Trophoblast cell (in vitro differentiated cells and primary cell): ENCODE measurements at regions not wholly inside any gene's neighbourhood (a gene's known extent, or its start where the extent isn't known, plus 50 kb on each side); places are given as distances from the start of the nearest gene placed in this dataset.

Source experiments
- DNase-seq, 2 donors: peaks; one replicate each; pipeline ENCODE4 v3.0.0-alpha.2; 2016
- H2AFZ ChIP-seq: 2 replicates; pipeline ENCODE4 v1.6.1; 2013; ENCODE audit warnings: low read length, moderate library complexity, mild to moderate bottlenecking; ENCODE audit not compliant: insufficient read depth, poor library complexity
- H2AK5ac ChIP-seq: 2 replicates; pipeline ENCODE4 v1.6.1; 2013; ENCODE audit warnings: mild to moderate bottlenecking, low read length
- H2BK120ac ChIP-seq: 2 replicates; pipeline ENCODE4 v1.6.1; 2013; ENCODE audit warnings: low read length, mild to moderate bottlenecking, moderate library complexity; ENCODE audit not compliant: insufficient read depth, poor library complexity
- H2BK12ac ChIP-seq: 2 replicates; pipeline ENCODE4 v1.6.1; 2013; ENCODE audit warnings: mild to moderate bottlenecking, low read length, moderate library complexity
- H2BK5ac ChIP-seq: 2 replicates; pipeline ENCODE4 v1.6.1; 2013; ENCODE audit warnings: low read length, low read depth, moderate library complexity, mild to moderate bottlenecking; ENCODE audit not compliant: poor library complexity
- H3K14ac ChIP-seq: 2 replicates; pipeline ENCODE4 v1.6.1; 2013; ENCODE audit warnings: mild to moderate bottlenecking, low read length
- H3K18ac ChIP-seq: 2 replicates; pipeline ENCODE4 v1.6.1; 2013; ENCODE audit warnings: mild to moderate bottlenecking, low read length
- H3K23ac ChIP-seq: 2 replicates; pipeline ENCODE4 v1.6.1; 2013; ENCODE audit warnings: low read length
- H3K27ac ChIP-seq: 2 replicates; pipeline ENCODE4 v1.5.1; 2013; ENCODE audit warnings: low read depth, mild to moderate bottlenecking, inconsistent platforms, low read length, moderate library complexity
- H3K27me3 ChIP-seq: 2 replicates; pipeline ENCODE4 v1.6.1; 2013; ENCODE audit warnings: inconsistent platforms, mild to moderate bottlenecking, low read length, moderate library complexity; ENCODE audit not compliant: insufficient read depth
- H3K36me3 ChIP-seq, 2 experiments: 1 replicate in 1 of 2; 2 replicates in 1 of 2; pipeline ENCODE4 v1.6.1; 2013; ENCODE audit warnings: low read length in 2 of 2, mild to moderate bottlenecking in 2 of 2, moderate library complexity in 1 of 2; ENCODE audit not compliant: insufficient read depth in 2 of 2, control insufficient read depth in 1 of 2
- H3K4ac ChIP-seq: 2 replicates; pipeline ENCODE4 v1.6.1; 2013; ENCODE audit warnings: low read depth, mild to moderate bottlenecking, low read length, moderate library complexity
- H3K4me1 ChIP-seq, 2 experiments: 1 replicate in 1 of 2; 2 replicates in 1 of 2; pipeline ENCODE4 v1.6.1; 2013; ENCODE audit warnings: low read length in 2 of 2, mild to moderate bottlenecking in 2 of 2, moderate library complexity in 1 of 2; ENCODE audit not compliant: insufficient read depth in 2 of 2, control insufficient read depth in 1 of 2
- H3K4me2 ChIP-seq: 2 replicates; pipeline ENCODE4 v1.6.1; 2013; ENCODE audit warnings: inconsistent platforms, mild to moderate bottlenecking, low read length, moderate library complexity
- H3K4me3 ChIP-seq: 2 replicates; pipeline ENCODE4 v1.5.1; 2013; ENCODE audit warnings: mild to moderate bottlenecking, low read depth, low read length, inconsistent platforms
- H3K79me1 ChIP-seq: one replicate; pipeline ENCODE4 v1.6.1; 2013; ENCODE audit warnings: low read length
- H3K79me2 ChIP-seq: 2 replicates; pipeline ENCODE4 v1.6.1; 2013; ENCODE audit warnings: low read length, mild to moderate bottlenecking; ENCODE audit not compliant: control insufficient read depth, insufficient read depth, poor library complexity
- H3K9ac ChIP-seq: 2 replicates; pipeline ENCODE4 v1.6.1; 2013; ENCODE audit warnings: mild to moderate bottlenecking, low read length
- H3K9me3 ChIP-seq: 2 replicates; pipeline ENCODE4 v1.6.1; 2013; ENCODE audit warnings: low read depth, mild to moderate bottlenecking, control low read depth, inconsistent platforms, low read length; ENCODE audit not compliant: insufficient read depth
- H4K12ac ChIP-seq: 2 replicates; pipeline ENCODE4 v1.6.1; 2013; ENCODE audit warnings: low read depth, mild to moderate bottlenecking, low read length, moderate library complexity
- H4K8ac ChIP-seq: 2 replicates; pipeline ENCODE4 v1.6.1; 2013; ENCODE audit warnings: low read depth, mild to moderate bottlenecking, low read length, moderate library complexity
- H4K91ac ChIP-seq: one replicate; pipeline ENCODE4 v1.6.1; 2013; ENCODE audit warnings: low read depth, mild to moderate bottlenecking, low read length, moderate library complexity
- WGBS: extraction: QIAGEN DNeasy Blood & Tissue Kit; methylation state at CpG from one replicate; pipeline ENCODE4 v1.1.7; 2013; ENCODE audit warnings: missing lambda C conversion rate; ENCODE audit not compliant: insufficient read length, insufficient coverage; ENCODE audit errors: extremely low coverage; 5-methylcytosine and 5-hydroxymethylcytosine counted together

- H2BK5ac ChIP-seq = no peak overlapping the region
- no CpG with 5 or more reads among the region's 2 CpGs for WGBS
- H3K4me1 ChIP-seq = no peaks in the 10 kb centered on the region
- no peak overlapping the region for H3K4me3 ChIP-seq
- H2BK12ac ChIP-seq = no peak overlapping the region
- H3K4me2 ChIP-seq = no peak overlapping the region
- no peaks in the 10 kb centered on the region for H3K79me2 ChIP-seq
- H3K23ac ChIP-seq = no peak overlapping the region
- no peaks in the 10 kb centered on the region for H3K36me3 ChIP-seq
- no peak overlapping the region for H2AK5ac ChIP-seq
- no peak overlapping the region for H2AFZ ChIP-seq
- no peak overlapping the region for H3K27ac ChIP-seq
- no peak overlapping the region for H3K18ac ChIP-seq
- H3K27me3 ChIP-seq = no peaks in the 10 kb centered on the region
- H3K4ac ChIP-seq = no peak overlapping the region
- no peak overlapping the region for H4K8ac ChIP-seq
- no peak overlapping the region for H3K9ac ChIP-seq
- no peak overlapping the region for H2BK120ac ChIP-seq
- H3K9me3 ChIP-seq = no peaks in the 10 kb centered on the region
- no peak for DNase-seq
- no peaks in the 10 kb centered on the region for H3K79me1 ChIP-seq
- H3K14ac ChIP-seq = no peak overlapping the region
- H4K91ac ChIP-seq = no peak overlapping the region
- no peak overlapping the region for H4K12ac ChIP-seq
These were observed 421.5 kb upstream of the FRG1 start for GRCh38 chr4:189519186-189519585.

DNA sequence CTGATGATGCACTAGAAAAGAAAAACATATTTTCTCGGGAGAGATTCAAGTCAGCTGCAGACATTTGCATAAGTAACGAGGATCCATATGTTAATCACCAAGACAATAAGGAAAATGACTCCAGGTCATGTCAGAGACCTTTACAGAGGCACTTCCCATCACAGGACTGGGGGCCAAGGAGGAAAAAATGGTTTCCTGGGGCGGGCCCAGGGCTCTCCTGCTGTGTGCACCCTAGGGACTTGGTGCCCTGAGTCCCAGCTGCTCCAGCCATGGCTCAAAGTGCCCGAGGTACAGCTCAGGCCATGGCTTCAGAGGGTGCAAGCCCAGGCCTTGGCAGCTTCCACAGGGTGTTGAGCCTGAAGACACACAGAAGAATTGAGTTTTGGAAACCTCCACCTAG lies 415.4 kb upstream of the FRG1 start:
- Histone ChIP-seq H3K4ac (no peak overlapping the region), H2AFZ (no peak overlapping the region), H3K79me2 (no peaks in the 10 kb centered on the region), H3K27me3 (no peaks in the 10 kb centered on the region), H3K14ac (no peak overlapping the region), H3K9ac (no peak overlapping the region), H2AK5ac (no peak overlapping the region), H3K4me3 (no peak overlapping the region), H4K8ac (no peak overlapping the region), H3K23ac (no peak overlapping the region), H3K27ac (no peak overlapping the region), H3K36me3 (peaks cover 0 to 4% of the 10 kb centered on the region in 2 experiments), H4K12ac (no peak overlapping the region), H3K9me3 (peaks cover 6% of the 10 kb centered on the region), H3K79me1 (no peaks in the 10 kb centered on the region), H4K91ac (no peak overlapping the region), H3K4me1 (no peaks in the 10 kb centered on the region), H2BK120ac (no peak overlapping the region), H3K18ac (no peak overlapping the region), H2BK5ac (no peak overlapping the region), H3K4me2 (no peak overlapping the region), H2BK12ac (no peak overlapping the region)
- DNase-seq = no peak
- no CpG with 5 or more reads among the region's 4 CpGs for WGBS

GRCh38 chr4:189530848-189531247 lies 409.8 kb upstream of the FRG1 start:
- peaks cover 4% of the 10 kb centered on the region for H3K9me3 ChIP-seq
- H2BK12ac ChIP-seq = no peak overlapping the region
- H3K18ac ChIP-seq = no peak overlapping the region
- H3K9ac ChIP-seq = no peak overlapping the region
- H4K12ac ChIP-seq = no peak overlapping the region
- H3K79me1 ChIP-seq = no peaks in the 10 kb centered on the region
- no CpG with 5 or more reads among the region's 2 CpGs for WGBS
- no peak overlapping the region for H2BK120ac ChIP-seq
- H3K79me2 ChIP-seq = no peaks in the 10 kb centered on the region
- H4K8ac ChIP-seq = no peak overlapping the region
- no peak overlapping the region for H3K4ac ChIP-seq
- H3K23ac ChIP-seq = no peak overlapping the region
- no peak for DNase-seq
- H3K27me3 ChIP-seq = no peaks in the 10 kb centered on the region
- no peak overlapping the region for H4K91ac ChIP-seq
- H2BK5ac ChIP-seq = no peak overlapping the region
- H3K4me1 ChIP-seq = no peaks in the 10 kb centered on the region
- H3K14ac ChIP-seq = no peak overlapping the region
- H3K36me3 ChIP-seq = no peaks in the 10 kb centered on the region
- no peak overlapping the region for H2AK5ac ChIP-seq
- no peak overlapping the region for H3K4me2 ChIP-seq
- no peak overlapping the region for H2AFZ ChIP-seq
- no peak overlapping the region for H3K4me3 ChIP-seq
- no peak overlapping the region for H3K27ac ChIP-seq

GRCh38 chr4:189533603-189534002 lies 407.1 kb upstream of the FRG1 start:
- H3K4ac ChIP-seq = no peak overlapping the region
- H3K4me3 ChIP-seq = no peak overlapping the region
- H3K27ac ChIP-seq = no peak overlapping the region
- H3K18ac ChIP-seq = no peak overlapping the region
- H3K79me2 ChIP-seq = no peaks in the 10 kb centered on the region
- H3K14ac ChIP-seq = no peak overlapping the region
- no peak for DNase-seq
- H3K9me3 ChIP-seq = peaks cover 3% of the 10 kb centered on the region
- H2BK120ac ChIP-seq = no peak overlapping the region
- no peaks in the 10 kb centered on the region for H3K4me1 ChIP-seq
- H3K23ac ChIP-seq = no peak overlapping the region
- H2AK5ac ChIP-seq = no peak overlapping the region
- H3K36me3 ChIP-seq = no peaks in the 10 kb centered on the region
- H3K4me2 ChIP-seq = no peak overlapping the region
- H4K12ac ChIP-seq = no peak overlapping the region
- H2BK5ac ChIP-seq = no peak overlapping the region
- no peak overlapping the region for H2BK12ac ChIP-seq
- no peak overlapping the region for H4K8ac ChIP-seq
- no peaks in the 10 kb centered on the region for H3K27me3 ChIP-seq
- H2AFZ ChIP-seq = no peak overlapping the region
- no CpG with 5 or more reads among the region's 2 CpGs for WGBS
- H3K79me1 ChIP-seq = no peaks in the 10 kb centered on the region
- H4K91ac ChIP-seq = no peak overlapping the region
- H3K9ac ChIP-seq = no peak overlapping the region
